Ascending aorta (tissue), 2 donors: ENCODE measurements at regions not wholly inside any gene's neighbourhood (a gene's known extent, or its start where the extent isn't known, plus 50 kb on each side); places are given as distances from the start of the nearest gene placed in this dataset.

ENCODE experiments used
- DNase-seq, 2 donors: peaks; one replicate each; pipeline ENCODE4 v3.0.0-alpha.2; 2019; ENCODE audit warnings: low spot score in 2 of 2
- H3K27ac ChIP-seq, 2 donors: fragments of 200-600 bp; sonication (generic); one replicate each; pipeline ENCODE4 v1.5.1; 2016 to 2017; ENCODE audit warnings: mild to moderate bottlenecking in 1 of 2
- H3K27me3 ChIP-seq: fragments of 200-600 bp; sonication (generic); one replicate; pipeline ENCODE4 v1.5.1; 2017
- H3K36me3 ChIP-seq, 2 donors: fragments of 200-600 bp; sonication (generic); one replicate each; pipeline ENCODE4 v1.5.1; 2016
- H3K4me1 ChIP-seq, 2 donors: fragments of 200-600 bp; sonication (generic); one replicate each; pipeline ENCODE4 v1.5.1; 2016 to 2017; ENCODE audit warnings: mild to moderate bottlenecking in 1 of 2
- H3K4me3 ChIP-seq, 2 donors: fragments of 200-600 bp; sonication (generic); one replicate each; pipeline ENCODE4 v1.5.1; 2016 to 2017; ENCODE audit warnings: mild to moderate bottlenecking in 1 of 2
- H3K9me3 ChIP-seq, 2 donors: fragments of 200-600 bp; sonication (generic); one replicate each; pipeline ENCODE4 v1.5.1; 2016
- intact Hi-C: fragments of 100-400 bp; cut with DNase I; formaldehyde crosslinking; loops from one replicate; pipeline ENCODE4 v1.15.1; 2023
- TF ChIP-seq, protein P1 (sequence below), 3 experiments: fragments of 200-600 bp in 2 of 3; fragments of 450-650 bp in 1 of 3; sonication (generic) in 2 of 3; IDR thresholded peaks; one replicate each; pipeline ENCODE4 v1.5.1; 2016 to 2019; ENCODE audit warnings: antibody characterized with exemption in 3 of 3, mild to moderate bottlenecking in 1 of 3, moderate library complexity in 1 of 3

DNA sequence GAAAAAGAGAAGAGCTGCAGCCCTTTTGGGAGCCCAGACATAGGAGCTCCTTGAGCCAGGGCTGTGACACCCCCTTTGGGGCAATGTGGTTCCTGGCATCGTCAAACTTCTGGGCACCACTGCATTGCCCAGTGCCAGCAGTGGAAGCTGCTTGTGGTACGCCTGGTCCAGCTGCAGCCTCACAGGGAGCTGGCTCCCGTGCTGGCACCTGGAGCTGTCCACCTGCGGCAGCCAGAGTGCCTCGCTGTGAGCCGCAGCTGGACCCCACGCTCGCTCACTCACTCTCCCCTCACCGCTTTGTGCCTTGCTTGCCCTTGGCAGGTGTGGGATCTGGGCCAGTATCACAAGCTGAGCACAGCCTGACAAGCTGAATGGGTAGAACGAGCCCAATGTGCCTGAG lies 1150.8 kb upstream of the CDH6 start:
- Histone ChIP-seq H3K36me3 (no peaks in the 10 kb centered on the region), H3K9me3 (no peaks in the 10 kb centered on the region), H3K27ac (no peak overlapping the region), H3K27me3 (no peaks in the 10 kb centered on the region), H3K4me3 (no peak overlapping the region), H3K4me1 (no peaks in the 10 kb centered on the region)
- no peak for DNase-seq
- TF ChIP-seq, protein P1, sequence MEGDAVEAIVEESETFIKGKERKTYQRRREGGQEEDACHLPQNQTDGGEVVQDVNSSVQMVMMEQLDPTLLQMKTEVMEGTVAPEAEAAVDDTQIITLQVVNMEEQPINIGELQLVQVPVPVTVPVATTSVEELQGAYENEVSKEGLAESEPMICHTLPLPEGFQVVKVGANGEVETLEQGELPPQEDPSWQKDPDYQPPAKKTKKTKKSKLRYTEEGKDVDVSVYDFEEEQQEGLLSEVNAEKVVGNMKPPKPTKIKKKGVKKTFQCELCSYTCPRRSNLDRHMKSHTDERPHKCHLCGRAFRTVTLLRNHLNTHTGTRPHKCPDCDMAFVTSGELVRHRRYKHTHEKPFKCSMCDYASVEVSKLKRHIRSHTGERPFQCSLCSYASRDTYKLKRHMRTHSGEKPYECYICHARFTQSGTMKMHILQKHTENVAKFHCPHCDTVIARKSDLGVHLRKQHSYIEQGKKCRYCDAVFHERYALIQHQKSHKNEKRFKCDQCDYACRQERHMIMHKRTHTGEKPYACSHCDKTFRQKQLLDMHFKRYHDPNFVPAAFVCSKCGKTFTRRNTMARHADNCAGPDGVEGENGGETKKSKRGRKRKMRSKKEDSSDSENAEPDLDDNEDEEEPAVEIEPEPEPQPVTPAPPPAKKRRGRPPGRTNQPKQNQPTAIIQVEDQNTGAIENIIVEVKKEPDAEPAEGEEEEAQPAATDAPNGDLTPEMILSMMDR (IDR thresholded peaks at IDR 0.05): no peak
- intact Hi-C loops: no loop called here

DNA sequence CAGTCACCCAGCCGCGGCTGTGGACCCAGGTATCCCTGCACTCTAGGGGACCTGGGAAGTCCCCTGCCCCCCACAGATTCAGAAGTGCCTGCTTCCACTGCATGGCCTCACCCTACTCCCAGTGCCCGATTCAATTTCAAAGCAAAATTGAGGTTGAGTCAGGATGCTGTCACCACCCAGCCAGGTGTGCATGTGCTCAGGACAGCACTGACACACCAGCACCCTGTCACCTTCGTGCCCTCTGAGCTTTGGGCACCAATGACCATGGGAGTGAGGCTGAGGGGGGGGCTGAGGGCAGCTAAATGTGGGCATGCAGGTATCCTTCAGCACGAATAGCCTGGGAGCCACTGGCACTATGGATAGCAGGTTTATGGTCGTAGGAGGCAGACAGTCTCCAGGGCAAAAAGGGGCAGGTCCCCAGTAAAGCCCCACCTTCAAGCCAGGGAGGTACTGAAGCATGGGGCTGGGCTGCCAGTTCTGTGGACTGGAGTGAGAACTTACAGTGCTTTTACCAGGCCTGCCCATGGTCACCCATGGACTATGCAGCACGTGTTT lies 1151.6 kb upstream of the CDH6 start:
- TF ChIP-seq, protein P1 (IDR thresholded peaks at IDR 0.05): no peak
- no peaks in the 10 kb centered on the region for H3K27me3 ChIP-seq

DNA sequence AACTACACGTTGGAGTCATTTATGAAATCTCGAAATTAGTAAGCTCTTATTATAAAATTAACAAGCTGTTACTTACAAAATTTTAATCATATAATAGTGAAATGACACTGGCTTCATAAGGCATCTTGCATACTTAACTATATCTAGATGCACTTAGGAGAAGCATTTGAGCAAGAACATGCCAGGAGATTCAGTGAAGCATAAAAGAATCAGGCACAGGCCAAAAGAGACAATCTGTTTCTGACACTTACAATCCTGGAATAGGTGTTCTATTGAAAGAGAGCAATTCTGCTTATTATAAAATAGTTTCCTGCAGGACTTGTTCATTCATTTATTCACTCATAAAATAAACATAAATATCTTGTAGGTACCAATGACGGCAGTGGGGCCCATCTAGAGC lies 1152.2 kb upstream of the CDH6 start:
- Histone ChIP-seq H3K36me3 (no peaks in the 10 kb centered on the region), H3K4me3 (no peak overlapping the region), H3K4me1 (no peaks in the 10 kb centered on the region), H3K27ac (no peak overlapping the region), H3K27me3 (no peaks in the 10 kb centered on the region), H3K9me3 (no peaks in the 10 kb centered on the region)
- no peak for DNase-seq
- intact Hi-C loops: no loop called here
- TF ChIP-seq, protein P1 (IDR thresholded peaks at IDR 0.05): no peak

More for the DNA sequence above, 1151.6 kb upstream of the CDH6 start:
- intact Hi-C loops: no loop called here
- DNase-seq: no peak
- H3K36me3 ChIP-seq: no peaks in the 10 kb centered on the region
- H3K27ac ChIP-seq: no peak overlapping the region
- H3K4me1 ChIP-seq: no peaks in the 10 kb centered on the region
- H3K9me3 ChIP-seq: no peaks in the 10 kb centered on the region
- H3K4me3 ChIP-seq: no peak overlapping the region

DNA sequence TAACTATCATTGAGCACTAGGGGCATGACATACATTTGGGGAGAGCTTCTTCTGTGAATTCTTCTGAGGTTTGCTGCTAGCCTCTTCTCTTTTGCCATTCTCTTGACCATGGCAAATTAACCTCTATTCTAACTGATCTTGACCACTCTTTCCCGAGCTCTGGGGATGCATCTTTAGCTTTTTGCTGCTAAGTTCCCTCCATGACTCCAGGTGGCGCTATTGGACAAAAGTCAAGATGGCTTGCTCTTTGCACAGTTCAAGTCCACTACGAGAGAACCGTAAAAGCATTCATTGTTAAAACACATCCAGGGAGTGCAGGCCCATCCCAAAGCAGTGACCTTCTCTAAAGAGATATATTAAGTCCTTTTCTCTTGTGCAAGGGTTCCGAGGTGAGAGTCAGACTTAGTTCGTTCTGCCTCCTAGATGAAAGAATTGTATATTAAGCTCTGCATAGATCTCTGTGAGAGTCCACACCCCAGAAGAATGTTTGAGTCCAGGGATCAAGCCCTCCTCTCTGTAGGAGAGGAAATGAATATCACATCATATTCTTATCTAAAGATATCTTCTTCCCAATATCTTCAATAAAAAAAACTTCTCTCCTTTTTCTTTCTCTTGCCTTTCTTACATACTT lies 1152.9 kb upstream of the CDH6 start:
- TF ChIP-seq, protein P1 (IDR thresholded peaks at IDR 0.05): peak in 1 of 3 experiments; percentile 40
- H3K27me3 ChIP-seq: no peaks in the 10 kb centered on the region
- intact Hi-C loops: no loop called here
- no peak for DNase-seq
- no peak overlapping the region for H3K4me3 ChIP-seq
- H3K9me3 ChIP-seq: no peaks in the 10 kb centered on the region
- no peak overlapping the region for H3K27ac ChIP-seq
- no peaks in the 10 kb centered on the region for H3K36me3 ChIP-seq
- no peaks in the 10 kb centered on the region for H3K4me1 ChIP-seq

DNA sequence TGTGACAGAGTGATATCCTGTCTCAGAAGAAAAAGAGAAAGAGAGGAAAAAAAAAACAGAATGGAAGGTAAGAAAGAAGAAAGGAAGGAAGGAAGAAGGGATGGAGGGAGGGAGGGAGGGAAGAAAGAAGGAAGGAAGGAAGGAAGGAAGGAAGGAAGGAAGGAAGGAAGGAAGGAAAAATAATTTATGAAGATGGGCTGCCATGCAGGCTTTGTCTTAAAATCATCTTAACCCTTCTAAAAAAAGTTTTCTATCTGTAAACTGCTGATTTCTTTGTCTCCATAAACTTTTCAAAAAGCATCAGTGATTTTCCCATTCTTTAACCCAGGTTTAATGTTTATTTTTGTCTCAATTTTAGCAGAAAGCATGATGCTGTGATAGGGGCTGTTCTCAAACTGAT lies 1154.1 kb upstream of the CDH6 start:
- Histone ChIP-seq H3K9me3 (no peaks in the 10 kb centered on the region), H3K4me1 (no peaks in the 10 kb centered on the region), H3K27ac (no peak overlapping the region), H3K4me3 (no peak overlapping the region), H3K27me3 (no peaks in the 10 kb centered on the region), H3K36me3 (no peaks in the 10 kb centered on the region)
- intact Hi-C loops: no loop called here
- TF ChIP-seq, protein P1 (IDR thresholded peaks at IDR 0.05): no peak
- no peak for DNase-seq
